Astrocyte (in vitro differentiated cells and primary cell): ENCODE measurements at regions not wholly inside any gene's neighbourhood (a gene's known extent, or its start where the extent isn't known, plus 50 kb on each side); places are given as distances from the start of the nearest gene placed in this dataset.
A peak's percentile ranks its signal among the peaks of the same experiment; 100 is the strongest.

ENCODE experiments used
- DNase-seq: peaks from one replicate; pipeline ENCODE4 v3.0.0-alpha.2; 2010; ENCODE audit warnings: low read depth
- FAIRE-seq: peaks from 2 replicates; lab custom pipeline; 2011; peaks lifted over from hg19 to GRCh38; lab: Jason Lieb, UNC
- H2AFZ ChIP-seq: 2 replicates; pipeline ENCODE4 v1.6.0; 2012; ENCODE audit warnings: low read depth, low read length, inconsistent platforms
- H3K27ac ChIP-seq: 2 replicates; pipeline ENCODE4 v1.5.1; 2011; ENCODE audit warnings: low read depth, low read length, inconsistent platforms
- H3K27me3 ChIP-seq: 2 replicates; pipeline ENCODE4 v1.6.0; 2011; ENCODE audit warnings: low read length, inconsistent platforms; ENCODE audit not compliant: insufficient read depth
- H3K36me3 ChIP-seq: 2 replicates; pipeline ENCODE4 v1.5.1; 2011; ENCODE audit warnings: low read length, inconsistent platforms; ENCODE audit not compliant: insufficient read depth
- H3K4me1 ChIP-seq: 2 replicates; pipeline ENCODE4 v1.5.1; 2011; ENCODE audit warnings: low read length, inconsistent platforms; ENCODE audit not compliant: insufficient read depth
- H3K4me2 ChIP-seq: 2 replicates; pipeline ENCODE4 v1.6.0; 2012; ENCODE audit warnings: low read length, inconsistent platforms
- H3K4me3 ChIP-seq: 2 replicates; pipeline ENCODE4 v1.5.1; 2011; ENCODE audit warnings: low read depth, mild to moderate bottlenecking, low read length, inconsistent platforms; ENCODE audit not compliant: insufficient read depth
- H3K79me2 ChIP-seq: 2 replicates; pipeline ENCODE4 v1.6.0; 2012; ENCODE audit warnings: mild to moderate bottlenecking, low read length, inconsistent platforms; ENCODE audit not compliant: insufficient read depth
- H3K9ac ChIP-seq: 2 replicates; pipeline ENCODE4 v1.6.0; 2012; ENCODE audit warnings: mild to moderate bottlenecking, low read length, inconsistent platforms
- H3K9me3 ChIP-seq: 2 replicates; pipeline ENCODE4 v1.5.1; 2012; ENCODE audit warnings: low read depth, mild to moderate bottlenecking, low read length, inconsistent platforms; ENCODE audit not compliant: insufficient read depth
- H4K20me1 ChIP-seq: 2 replicates; pipeline ENCODE4 v1.6.0; 2012; ENCODE audit warnings: low read length, inconsistent platforms; ENCODE audit not compliant: insufficient read depth
- H3K27ac Mint-ChIP-seq: one replicate; pipeline ENCODE4 v1.8.0; 2021; ENCODE audit warnings: mild to moderate bottlenecking, mixed read lengths; ENCODE audit not compliant: unreplicated experiment
- H3K27me3 Mint-ChIP-seq: one replicate; pipeline ENCODE4 v1.8.0; 2021; ENCODE audit warnings: low read depth, mixed read lengths; ENCODE audit not compliant: unreplicated experiment
- H3K36me3 Mint-ChIP-seq: one replicate; pipeline ENCODE4 v1.8.0; 2021; ENCODE audit warnings: low read depth, mixed read lengths; ENCODE audit not compliant: unreplicated experiment
- H3K4me1 Mint-ChIP-seq: one replicate; pipeline ENCODE4 v1.8.0; 2021; ENCODE audit warnings: low read depth, mixed read lengths; ENCODE audit not compliant: unreplicated experiment
- H3K4me3 Mint-ChIP-seq: one replicate; pipeline ENCODE4 v1.8.0; 2021; ENCODE audit warnings: mild to moderate bottlenecking, moderate library complexity, mixed read lengths; ENCODE audit not compliant: unreplicated experiment
- H3K9me3 Mint-ChIP-seq: one replicate; pipeline ENCODE4 v1.8.0; 2021; ENCODE audit warnings: mild to moderate bottlenecking, mixed read lengths; ENCODE audit not compliant: unreplicated experiment
- EZH2 ChIP-seq: IDR thresholded peaks from 2 replicates; pipeline ENCODE4 v1.6.1; 2012; ENCODE audit warnings: mild to moderate bottlenecking, low read length, inconsistent platforms; ENCODE audit not compliant: insufficient read depth
- TF ChIP-seq, protein P1 (sequence below): IDR thresholded peaks from 2 replicates; pipeline ENCODE4 v1.5.1; 2011; ENCODE audit warnings: low read depth, mild to moderate bottlenecking, inconsistent platforms, low read length, moderate library complexity; ENCODE audit not compliant: insufficient read depth

- Histone ChIP-seq H3K27ac (no peak overlapping the region), H4K20me1 (no peaks in the 10 kb centered on the region), H3K9me3 (no peaks in the 10 kb centered on the region), H3K79me2 (no peaks in the 10 kb centered on the region), H3K4me1 (no peaks in the 10 kb centered on the region), H3K36me3 (no peaks in the 10 kb centered on the region), H3K4me3 (no peak overlapping the region), H2AFZ (no peak overlapping the region), H3K27me3 (no peaks in the 10 kb centered on the region), H3K9ac (no peak overlapping the region), H3K4me2 (peak overlapping the region; percentile 1)
- Mint-ChIP-seq H3K9me3 (peaks cover 3% of the 10 kb centered on the region), H3K4me3 (no peak overlapping the region), H3K27ac (peak overlapping the region; percentile 5), H3K27me3 (peaks cover 32% of the 10 kb centered on the region), H3K36me3 (no peaks in the 10 kb centered on the region), H3K4me1 (peaks cover under 1% of the 10 kb centered on the region)
- FAIRE-seq = no peak
- peak; percentile 75 for DNase-seq
- TF ChIP-seq, protein P1, sequence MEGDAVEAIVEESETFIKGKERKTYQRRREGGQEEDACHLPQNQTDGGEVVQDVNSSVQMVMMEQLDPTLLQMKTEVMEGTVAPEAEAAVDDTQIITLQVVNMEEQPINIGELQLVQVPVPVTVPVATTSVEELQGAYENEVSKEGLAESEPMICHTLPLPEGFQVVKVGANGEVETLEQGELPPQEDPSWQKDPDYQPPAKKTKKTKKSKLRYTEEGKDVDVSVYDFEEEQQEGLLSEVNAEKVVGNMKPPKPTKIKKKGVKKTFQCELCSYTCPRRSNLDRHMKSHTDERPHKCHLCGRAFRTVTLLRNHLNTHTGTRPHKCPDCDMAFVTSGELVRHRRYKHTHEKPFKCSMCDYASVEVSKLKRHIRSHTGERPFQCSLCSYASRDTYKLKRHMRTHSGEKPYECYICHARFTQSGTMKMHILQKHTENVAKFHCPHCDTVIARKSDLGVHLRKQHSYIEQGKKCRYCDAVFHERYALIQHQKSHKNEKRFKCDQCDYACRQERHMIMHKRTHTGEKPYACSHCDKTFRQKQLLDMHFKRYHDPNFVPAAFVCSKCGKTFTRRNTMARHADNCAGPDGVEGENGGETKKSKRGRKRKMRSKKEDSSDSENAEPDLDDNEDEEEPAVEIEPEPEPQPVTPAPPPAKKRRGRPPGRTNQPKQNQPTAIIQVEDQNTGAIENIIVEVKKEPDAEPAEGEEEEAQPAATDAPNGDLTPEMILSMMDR = no peak
- no peak for TF ChIP-seq EZH2
Observed at GRCh38 chr21:41559658-41560631, 52.0 kb upstream of the TMPRSS2 start.

- no peak overlapping the region for H3K4me2 ChIP-seq
- no peak overlapping the region for H2AFZ ChIP-seq
- H3K9ac ChIP-seq = no peak overlapping the region
- DNase-seq (no peak), FAIRE-seq (no peak)
- H3K4me1 Mint-ChIP-seq = peaks cover 4% of the 10 kb centered on the region
- TF ChIP-seq, protein P1 = no peak
- TF ChIP-seq EZH2 = no peak
- H3K9me3 Mint-ChIP-seq = peaks cover 3% of the 10 kb centered on the region
- H3K4me1 ChIP-seq = no peaks in the 10 kb centered on the region
- H3K4me3 ChIP-seq = no peak overlapping the region
- H3K79me2 ChIP-seq = no peaks in the 10 kb centered on the region
- H3K27ac ChIP-seq = no peak overlapping the region
- no peaks in the 10 kb centered on the region for H3K27me3 ChIP-seq
- peaks cover 32% of the 10 kb centered on the region for H3K27me3 Mint-ChIP-seq
- no peaks in the 10 kb centered on the region for H4K20me1 ChIP-seq
- no peak overlapping the region for H3K4me3 Mint-ChIP-seq
- H3K36me3 ChIP-seq = no peaks in the 10 kb centered on the region
- H3K9me3 ChIP-seq = no peaks in the 10 kb centered on the region
- no peaks in the 10 kb centered on the region for H3K36me3 Mint-ChIP-seq
- H3K27ac Mint-ChIP-seq = no peak overlapping the region
Observed at GRCh38 chr21:41558842-41559241, 50.9 kb upstream of the TMPRSS2 start.

DNA sequence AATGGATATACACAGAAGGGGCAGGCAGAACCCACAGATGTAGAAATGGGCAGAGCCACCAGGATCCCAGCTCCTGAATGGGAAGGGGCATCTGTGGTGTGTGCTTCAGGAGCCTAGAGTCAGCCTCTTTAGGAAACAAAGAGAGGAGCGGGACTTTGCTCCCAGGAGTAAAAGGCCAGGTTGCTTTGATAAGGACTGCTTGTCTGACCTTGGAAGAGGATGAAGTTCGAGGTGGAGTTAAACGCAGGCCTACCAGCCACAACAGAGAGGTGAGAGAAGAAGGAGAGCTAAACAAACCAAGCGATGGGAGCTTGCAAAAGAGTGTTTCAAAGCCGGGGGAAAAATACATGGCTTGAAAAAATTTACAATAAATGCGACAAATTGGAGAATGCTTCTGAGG lies 49.9 kb upstream of the TMPRSS2 start:
- Mint-ChIP-seq H3K4me3 (no peak overlapping the region), H3K36me3 (no peaks in the 10 kb centered on the region), H3K4me1 (peaks cover 4% of the 10 kb centered on the region), H3K9me3 (no peaks in the 10 kb centered on the region), H3K27ac (no peak overlapping the region), H3K27me3 (peaks cover 23% of the 10 kb centered on the region)
- H3K4me2 ChIP-seq = no peak overlapping the region
- H3K79me2 ChIP-seq = no peaks in the 10 kb centered on the region
- H3K4me1 ChIP-seq = no peaks in the 10 kb centered on the region
- H3K9me3 ChIP-seq = no peaks in the 10 kb centered on the region
- H3K27ac ChIP-seq = no peak overlapping the region
- no peak for FAIRE-seq
- H3K4me3 ChIP-seq = no peak overlapping the region
- H3K36me3 ChIP-seq = no peaks in the 10 kb centered on the region
- DNase-seq = no peak
- H4K20me1 ChIP-seq = no peaks in the 10 kb centered on the region
- H3K27me3 ChIP-seq = no peaks in the 10 kb centered on the region
- no peak overlapping the region for H2AFZ ChIP-seq
- TF ChIP-seq, protein P1 = no peak
- TF ChIP-seq EZH2 = no peak
- H3K9ac ChIP-seq = no peak overlapping the region
